A673 (cell line): ENCODE measurements at regions not wholly inside any gene's neighbourhood (a gene's known extent, or its start where the extent isn't known, plus 50 kb on each side); places are given as distances from the start of the nearest gene placed in this dataset.

Experiments
- BruUV-seq: library from RNA; stranded (reverse); fragments of 400-500 nt; replicated peaks from 2 replicates; lab custom pipeline; 2021; lab: Mats Ljungman, UMichigan
- CTCF ChIA-PET: fragments of 300-600 bp; sonication (Branson Sonifier 250); formaldehyde crosslinking; loops from one replicate; lab custom pipeline; 2022; ENCODE audit warnings: antibody characterized with exemption; lab: Charles Lee
- POLR2A ChIA-PET: fragments of 300-600 bp; sonication (Branson Sonifier 250); formaldehyde crosslinking; loops from one replicate; lab custom pipeline; 2022; ENCODE audit warnings: antibody characterized with exemption; ENCODE audit not compliant: low non-redundant PET; lab: Charles Lee
- DNase-seq: peaks from one replicate; pipeline ENCODE4 v3.0.0-alpha.2; 2015; ENCODE audit warnings: low spot score
- H3K27ac ChIP-seq: fragments of 200-600 bp; sonication (generic); 2 replicates; pipeline ENCODE4 v1.5.1; 2016; ENCODE audit warnings: mixed run types, low read depth, mild to moderate bottlenecking, mixed read lengths, antibody characterized with exemption, low read length; ENCODE audit not compliant: poor library complexity, severe bottlenecking
- H3K27me3 ChIP-seq: fragments of 200-600 bp; sonication (generic); replicated peaks from 2 replicates; pipeline ENCODE4 v1.6.1; 2017; ENCODE audit warnings: mixed run types, low read depth, mild to moderate bottlenecking, mixed read lengths, antibody characterized with exemption, low read length; ENCODE audit not compliant: insufficient read depth, poor library complexity
- H3K36me3 ChIP-seq: fragments of 200-600 bp; sonication (generic); 2 replicates; pipeline ENCODE4 v1.6.1; 2016; ENCODE audit warnings: mixed run types, mild to moderate bottlenecking, mixed read lengths, antibody characterized with exemption, low read length; ENCODE audit not compliant: insufficient read depth, poor library complexity, severe bottlenecking
- H3K4me1 ChIP-seq: fragments of 200-600 bp; sonication (generic); 2 replicates; pipeline ENCODE4 v1.6.1; 2017; ENCODE audit warnings: mixed run types, mild to moderate bottlenecking, mixed read lengths, antibody characterized with exemption, low read length; ENCODE audit not compliant: insufficient read depth, poor library complexity, severe bottlenecking
- H3K4me3 ChIP-seq: fragments of 200-600 bp; sonication (generic); 2 replicates; pipeline ENCODE4 v1.5.1; 2016; ENCODE audit warnings: low read depth, mixed run types, mild to moderate bottlenecking, mixed read lengths, low read length; ENCODE audit not compliant: poor library complexity, severe bottlenecking
- H3K9me3 ChIP-seq: fragments of 200-600 bp; sonication (generic); 2 replicates; pipeline ENCODE4 v1.6.1; 2016; ENCODE audit warnings: mixed run types, low read depth, mild to moderate bottlenecking, mixed read lengths, antibody characterized with exemption, low read length; ENCODE audit not compliant: poor library complexity, severe bottlenecking
- CTCF ChIP-seq: fragments of 300-800, 200-600 bp; sonication (generic); conservative IDR thresholded peaks from 2 replicates; pipeline ENCODE4 v1.5.1; 2017; ENCODE audit warnings: low read depth, mild to moderate bottlenecking, antibody characterized with exemption, low read length, moderate library complexity, mixed read lengths
- EZH2 ChIP-seq: fragments of 200-600 bp; sonication (generic); IDR thresholded peaks from 2 replicates; pipeline ENCODE4 v1.6.1; 2017; ENCODE audit warnings: borderline replicate concordance, low read depth, mild to moderate bottlenecking, mixed read lengths, antibody characterized with exemption, low read length; ENCODE audit not compliant: poor library complexity, severe bottlenecking
- intact Hi-C: fragments of 100-400 bp; cut with micrococcal nuclease; formaldehyde crosslinking; loops from one replicate; pipeline ENCODE4 v1.10.0; 2022; ENCODE audit not compliant: unreplicated experiment

- no peaks in the 10 kb centered on the region for H3K4me1 ChIP-seq
- peaks cover 4% of the 10 kb centered on the region for H3K27me3 ChIP-seq
- intact Hi-C loops: no loop called here
- no peaks in the 10 kb centered on the region for H3K36me3 ChIP-seq
- no peak overlapping the region for H3K27ac ChIP-seq
- H3K4me3 ChIP-seq: no peak overlapping the region
- BruUV-seq: no TSS peak
- TF ChIP-seq EZH2: no peak
- TF ChIP-seq CTCF: no peak
- CTCF ChIA-PET: no interaction called here
- DNase-seq: no peak
- H3K9me3 ChIP-seq: no peaks in the 10 kb centered on the region
- POLR2A ChIA-PET: no interaction called here
Observed at GRCh38 chr16:60914334-60914733, 1121.9 kb downstream of the CDH8 start.

- no peak for DNase-seq
- no TSS peak for BruUV-seq
- H3K27ac ChIP-seq: no peak overlapping the region
- H3K4me3 ChIP-seq: no peak overlapping the region
- ChIA-PET POLR2A (no interaction called here), CTCF (no interaction called here)
- no peaks in the 10 kb centered on the region for H3K4me1 ChIP-seq
- H3K9me3 ChIP-seq: no peaks in the 10 kb centered on the region
- TF ChIP-seq CTCF (peak; percentile 42), EZH2 (no peak)
- no peaks in the 10 kb centered on the region for H3K36me3 ChIP-seq
- H3K27me3 ChIP-seq: no peaks in the 10 kb centered on the region
- intact Hi-C loops: no loop called here
Observed at GRCh38 chr16:60907645-60908044, 1128.6 kb downstream of the CDH8 start.

GRCh38 chr16:60905811-60906210, 1130.4 kb downstream of the CDH8 start:
- Histone ChIP-seq H3K4me1 (no peaks in the 10 kb centered on the region), H3K27ac (no peak overlapping the region), H3K36me3 (no peaks in the 10 kb centered on the region), H3K27me3 (no peaks in the 10 kb centered on the region), H3K4me3 (no peak overlapping the region), H3K9me3 (no peaks in the 10 kb centered on the region)
- peak; percentile 65 for DNase-seq
- ChIA-PET POLR2A (no interaction called here), CTCF (no interaction called here)
- intact Hi-C loops: no loop called here
- BruUV-seq: no TSS peak
- TF ChIP-seq EZH2 (no peak), CTCF (no peak)
